K562 (cell line): ENCODE measurements at regions not wholly inside any gene's neighbourhood (a gene's known extent, or its start where the extent isn't known, plus 50 kb on each side); places are given as distances from the start of the nearest gene placed in this dataset.
A peak's percentile ranks its signal among the peaks of the same experiment; 100 is the strongest.

ENCODE experiments used
- ATAC-seq: fragments of 200-7000 bp; cut with Tn5 transposase; 3 replicates; pipeline ENCODE4 v1.9.1; 2020; ENCODE audit warnings: moderate library complexity
- BruUV-seq: library from RNA; stranded (reverse); fragments of 400-500 nt; replicated peaks from 2 replicates; lab custom pipeline; 2021; lab: Mats Ljungman, UMichigan
- CTCF ChIA-PET: fragments of 300-600 bp; formaldehyde crosslinking; extraction: SDS; loops from one replicate; lab custom pipeline; 2021; ENCODE audit warnings: low intra/inter-chr PET ratio; lab: Yijun Ruan, JAX
- POLR2A ChIA-PET: fragments of 300-600, 350-650 bp; sonication (Branson Sonifier 250); formaldehyde crosslinking; extraction: SDS; loops from one replicate; lab custom pipeline; 2021; ENCODE audit warnings: antibody characterized with exemption, inconsistent platforms; lab: Yijun Ruan, JAX
- DNase-seq, 4 experiments: peaks; one replicate each; pipeline versions ENCODE4 v3.0.0 to v3.0.0-alpha.2; 2011 to 2018; ENCODE audit warnings: low spot score in 3 of 4, mixed read lengths in 3 of 4; ENCODE audit errors: extremely low read depth in 1 of 4
- FAIRE-seq: peaks from 2 replicates; lab custom pipeline; 2011; peaks lifted over from hg19 to GRCh38; lab: Jason Lieb, UNC
- H2AFZ ChIP-seq: 2 replicates; pipeline ENCODE4 v1.6.0; 2011; ENCODE audit warnings: low read depth, low read length, control low read depth, inconsistent platforms
- H3K27ac ChIP-seq: fragments of 200-600 bp; 3 replicates; pipeline ENCODE4 v1.8.0; 2011; ENCODE audit warnings: low read depth, mild to moderate bottlenecking, control low read depth, inconsistent platforms, low read length, moderate library complexity, mixed read lengths; ENCODE audit errors: extremely low read depth
- H3K27me3 ChIP-seq, 2 experiments: fragments of 300-600 bp in 1 of 2; 2 replicates in 1 of 2; 3 replicates in 1 of 2; pipeline versions ENCODE4 v1.6.0 to v1.8.0; 2011; ENCODE audit warnings: inconsistent platforms in 2 of 2, low read length in 2 of 2, mild to moderate bottlenecking in 1 of 2, mixed read lengths in 1 of 2, moderate library complexity in 1 of 2; ENCODE audit not compliant: control insufficient read depth in 2 of 2, insufficient read depth in 2 of 2
- H3K36me3 ChIP-seq: fragments of 300-600 bp; 3 replicates; pipeline ENCODE4 v1.8.0; 2011; ENCODE audit warnings: mild to moderate bottlenecking, low read length, inconsistent platforms; ENCODE audit not compliant: control insufficient read depth, insufficient read depth
- H3K4me1 ChIP-seq, 2 experiments: fragments of 200-600 bp in 1 of 2; replicated peaks in 1 of 2; 2 replicates in 1 of 2; 3 replicates in 1 of 2; pipeline versions ENCODE4 v1.5.1 to v1.8.0; 2011; ENCODE audit warnings: inconsistent platforms in 2 of 2, low read length in 2 of 2, mild to moderate bottlenecking in 1 of 2, mixed read lengths in 1 of 2, moderate library complexity in 1 of 2; ENCODE audit not compliant: control insufficient read depth in 2 of 2, insufficient read depth in 2 of 2
- H3K4me2 ChIP-seq: 2 replicates; pipeline ENCODE4 v1.6.1; 2011; ENCODE audit warnings: low read length, control low read depth, inconsistent platforms, mixed read lengths; ENCODE audit not compliant: insufficient read depth
- H3K4me3 ChIP-seq: fragments of 200-600 bp; sonication (generic), shearing (Covaris generic); 2 replicates; pipeline ENCODE4 v1.5.1; 2016; ENCODE audit warnings: control low read depth, inconsistent platforms
- H3K79me2 ChIP-seq: fragments of 200-600 bp; 3 replicates; pipeline ENCODE4 v1.8.0; 2011; ENCODE audit warnings: low read length, inconsistent platforms; ENCODE audit not compliant: control insufficient read depth, insufficient read depth
- H3K9ac ChIP-seq, 2 experiments: 2 replicates each; pipeline versions ENCODE4 v1.6.0 to v1.6.1; 2011; ENCODE audit warnings: low read depth in 2 of 2, low read length in 2 of 2, control low read depth in 1 of 2, inconsistent platforms in 1 of 2, mild to moderate bottlenecking in 1 of 2, mixed read lengths in 1 of 2; ENCODE audit not compliant: insufficient read depth in 1 of 2
- H3K9me1 ChIP-seq: one replicate; pipeline ENCODE4 v1.6.0; 2011; ENCODE audit warnings: inconsistent platforms, mild to moderate bottlenecking, low read length, moderate library complexity; ENCODE audit not compliant: control insufficient read depth, insufficient read depth
- H3K9me3 ChIP-seq: replicated peaks from 2 replicates; pipeline ENCODE4 v1.5.1; 2011; ENCODE audit warnings: low read depth, low read length, inconsistent platforms; ENCODE audit not compliant: control insufficient read depth, insufficient read depth
- H4K20me1 ChIP-seq: replicated peaks from 2 replicates; pipeline ENCODE4 v1.6.1; 2011; ENCODE audit warnings: low read length, inconsistent platforms, mixed read lengths; ENCODE audit not compliant: control insufficient read depth, insufficient read depth
- CEBPB ChIP-seq: fragments of 450-650 bp; IDR thresholded peaks from 2 replicates; pipeline ENCODE4 v1.6.1; 2016; ENCODE audit warnings: missing genetic modification characterization, missing compliant biosample characterization
- CEBPG ChIP-seq, 3 experiments: fragments of 200-800 bp in 1 of 3; sonication (Bioruptor generic) in 1 of 3; sonication (generic) in 1 of 3; formaldehyde crosslinking in 1 of 3; IDR thresholded peaks in 2 of 3; conservative IDR thresholded peaks in 1 of 3; 2 replicates each; pipeline versions ENCODE4 v1.6.1 to v1.8.0; 2016 to 2022; ENCODE audit warnings: missing compliant biosample characterization in 2 of 3, missing genetic modification characterization in 2 of 3, mild to moderate bottlenecking in 1 of 3, missing genetic modification reagents in 1 of 3
- FOXJ2 ChIP-seq: fragments of 200-800 bp; sonication (Bioruptor generic); IDR thresholded peaks from 2 replicates; pipeline ENCODE4 v1.6.1; 2016; ENCODE audit warnings: missing genetic modification characterization, missing compliant biosample characterization
- HDAC3 ChIP-seq: fragments of 450-650 bp; IDR thresholded peaks from 2 replicates; pipeline ENCODE4 v1.6.1; 2018; ENCODE audit warnings: borderline replicate concordance, mild to moderate bottlenecking, moderate library complexity; ENCODE audit not compliant: partially characterized antibody
- NR2C2 ChIP-seq, 2 experiments: fragments of 200-800 bp in 1 of 2; sonication (Bioruptor generic) in 1 of 2; sonication (generic) in 1 of 2; formaldehyde crosslinking in 1 of 2; IDR thresholded peaks; 2 replicates each; pipeline versions ENCODE4 v1.6.1 to v1.8.0; 2016 to 2022; ENCODE audit warnings: mild to moderate bottlenecking in 1 of 2, missing compliant biosample characterization in 1 of 2, missing genetic modification characterization in 1 of 2, missing genetic modification reagents in 1 of 2
- WGBS: fragments of 100-300 bp; shearing (Covaris generic); methylation state at CpG from one replicate; pipeline ENCODE4 v1.1.6; 2016; ENCODE audit warnings: low coverage, mixed read lengths; ENCODE audit not compliant: insufficient coverage; ENCODE audit errors: missing lambda C conversion rate; 5-methylcytosine and 5-hydroxymethylcytosine counted together
- in situ Hi-C: fragments of 300-500 bp; cut with MboI; formaldehyde crosslinking; loops from 4 replicates; pipeline ENCODE4 v1.15.0; 2018; ENCODE audit warnings: inconsistent platforms, mixed read lengths
- intact Hi-C: fragments of 100-400 bp; cut with micrococcal nuclease; formaldehyde crosslinking; loops from 2 replicates; pipeline ENCODE4 v1.14.2; 2022
- TF ChIP-seq, protein P1 (sequence below), 2 experiments: fragments of 450-650 bp in 1 of 2; sonication (generic) in 1 of 2; formaldehyde crosslinking in 1 of 2; IDR thresholded peaks in 1 of 2; conservative IDR thresholded peaks in 1 of 2; 2 replicates each; pipeline versions ENCODE4 v1.6.1 to v1.8.1; 2016 to 2023; ENCODE audit warnings: mild to moderate bottlenecking in 2 of 2, moderate library complexity in 2 of 2, inconsistent platforms in 1 of 2, missing genetic modification reagents in 1 of 2

DNA sequence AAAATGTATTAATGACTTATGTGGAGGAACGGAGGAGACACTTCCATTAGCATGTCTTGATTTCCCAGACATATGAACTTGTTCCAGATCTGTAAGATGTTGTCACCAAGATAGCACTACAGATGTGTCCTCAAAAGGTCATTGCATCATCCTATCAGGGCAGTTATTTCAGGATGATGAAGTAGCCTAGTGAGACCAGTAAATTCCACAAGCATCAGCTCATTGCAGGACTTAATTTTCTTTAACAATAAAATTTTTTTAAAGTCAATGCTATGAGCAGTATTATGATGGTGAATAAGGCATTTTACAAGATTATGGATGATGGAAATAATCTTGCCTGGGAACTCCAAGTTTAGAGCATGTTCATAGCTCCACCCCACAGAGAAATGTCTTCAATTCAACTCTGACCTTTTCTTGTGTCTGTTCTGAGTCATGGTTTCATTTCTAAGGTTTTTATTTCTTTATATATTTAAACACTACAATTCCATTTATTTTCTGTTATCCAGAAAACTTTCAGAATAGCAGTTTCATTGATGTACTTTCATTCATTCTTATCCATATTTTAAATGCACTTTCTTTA lies 1203.3 kb upstream of the CELF2 start:
- POLR2A ChIA-PET, result interaction anchor here (1.0 kb wide), 1 partner anchor 10 kb away, joined by 3 read pairs; no protein-coding TSS in a partner anchor
- no peaks in the 10 kb centered on the region for H3K9me3 ChIP-seq
- H3K79me2 ChIP-seq, result no peaks in the 10 kb centered on the region

More for the DNA sequence above, 1203.3 kb upstream of the CELF2 start:
- no peaks in the 10 kb centered on the region for H3K4me1 ChIP-seq
- TF ChIP-seq CEBPB (tag) (peak; percentile 51; the same call in 1 of the 2 replicates), HDAC3 (no peak), NR2C2 (CRISPR knock-in tag; IDR thresholded peaks at IDR 0.05) (no peak), NR2C2 (tag; IDR thresholded peaks at IDR 0.05) (peak; percentile 54), CEBPG (CRISPR knock-in tag; IDR thresholded peaks at IDR 0.05) (no peak), CEBPG (tag; conservative IDR thresholded peaks at IDR 0.05 in 1 of 2, IDR thresholded peaks at IDR 0.05 in 1 of 2) (peak; percentile 55 to 58), FOXJ2 (0 out of 2 replicates have a peak, but pooled peaks have one; percentile 35)
- TF ChIP-seq, protein P1, sequence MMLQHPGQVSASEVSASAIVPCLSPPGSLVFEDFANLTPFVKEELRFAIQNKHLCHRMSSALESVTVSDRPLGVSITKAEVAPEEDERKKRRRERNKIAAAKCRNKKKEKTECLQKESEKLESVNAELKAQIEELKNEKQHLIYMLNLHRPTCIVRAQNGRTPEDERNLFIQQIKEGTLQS (IDR thresholded peaks at IDR 0.05), result peak; percentile 78
- TF ChIP-seq, protein P1 (CRISPR knock-in tag; conservative IDR thresholded peaks at IDR 0.05), result no peak
- no peak overlapping the region for H3K27ac ChIP-seq
- 29% methylated on average over 1 of the region's 1 CpG for WGBS
- DNase-seq (no peak), FAIRE-seq (no peak), ATAC-seq (no peak)
- in situ Hi-C loops, result no loop called here
- no peak overlapping the region for H3K4me2 ChIP-seq
- H3K4me3 ChIP-seq, result no peak overlapping the region
- intact Hi-C loops, result no loop called here
- H3K27me3 ChIP-seq, result no peaks in the 10 kb centered on the region
- CTCF ChIA-PET, result no interaction called here
- no peaks in the 10 kb centered on the region for H3K36me3 ChIP-seq
- H3K9ac ChIP-seq, result no peak overlapping the region
- BruUV-seq, result no TSS peak
- no peak overlapping the region for H2AFZ ChIP-seq
- H3K9me1 ChIP-seq, result no peaks in the 10 kb centered on the region
- H4K20me1 ChIP-seq, result no peaks in the 10 kb centered on the region
